ENCODE measurements at regions not wholly inside any gene's neighbourhood (a gene's known extent, or its start where the extent isn't known, plus 50 kb on each side); places are given as distances from the start of the nearest gene placed in this dataset.

DNA sequence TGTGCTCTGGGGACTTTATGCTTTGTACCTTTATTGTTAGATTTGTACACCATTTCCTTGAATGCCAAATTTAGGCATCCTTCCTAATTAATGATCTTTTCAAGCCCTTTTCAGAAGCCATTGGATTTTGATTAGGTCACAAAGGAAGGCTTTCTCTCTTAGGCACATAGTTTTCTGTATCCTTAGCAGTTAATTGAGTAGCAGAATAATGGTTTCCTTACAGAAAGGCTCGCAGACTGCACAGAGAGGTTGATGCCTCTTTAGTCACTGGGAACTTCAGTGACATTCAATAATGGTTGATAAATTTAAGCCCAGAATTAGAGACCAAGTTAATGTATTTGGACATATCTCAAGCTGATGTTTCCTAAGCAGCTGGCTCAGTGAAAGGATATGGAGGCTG lies 139.1 kb upstream of the VGLL2 start:
- Mint-ChIP-seq H3K36me3 (ENCODE audit: low read depth) (no peaks in the 10 kb centered on the region), H3K4me1 (ENCODE audit: low read depth) (no peaks in the 10 kb centered on the region), H3K4me3 (ENCODE audit: unreplicated experiment) (no peak overlapping the region), H3K27ac (ENCODE audit: unreplicated experiment) (no peak overlapping the region), H3K27me3 (ENCODE audit: low read depth) (no peaks in the 10 kb centered on the region), H3K9me3 (ENCODE audit: low read depth) (peaks cover 9% of the 10 kb centered on the region)
- TF ChIP-seq, protein P1, sequence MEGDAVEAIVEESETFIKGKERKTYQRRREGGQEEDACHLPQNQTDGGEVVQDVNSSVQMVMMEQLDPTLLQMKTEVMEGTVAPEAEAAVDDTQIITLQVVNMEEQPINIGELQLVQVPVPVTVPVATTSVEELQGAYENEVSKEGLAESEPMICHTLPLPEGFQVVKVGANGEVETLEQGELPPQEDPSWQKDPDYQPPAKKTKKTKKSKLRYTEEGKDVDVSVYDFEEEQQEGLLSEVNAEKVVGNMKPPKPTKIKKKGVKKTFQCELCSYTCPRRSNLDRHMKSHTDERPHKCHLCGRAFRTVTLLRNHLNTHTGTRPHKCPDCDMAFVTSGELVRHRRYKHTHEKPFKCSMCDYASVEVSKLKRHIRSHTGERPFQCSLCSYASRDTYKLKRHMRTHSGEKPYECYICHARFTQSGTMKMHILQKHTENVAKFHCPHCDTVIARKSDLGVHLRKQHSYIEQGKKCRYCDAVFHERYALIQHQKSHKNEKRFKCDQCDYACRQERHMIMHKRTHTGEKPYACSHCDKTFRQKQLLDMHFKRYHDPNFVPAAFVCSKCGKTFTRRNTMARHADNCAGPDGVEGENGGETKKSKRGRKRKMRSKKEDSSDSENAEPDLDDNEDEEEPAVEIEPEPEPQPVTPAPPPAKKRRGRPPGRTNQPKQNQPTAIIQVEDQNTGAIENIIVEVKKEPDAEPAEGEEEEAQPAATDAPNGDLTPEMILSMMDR (IDR thresholded peaks at IDR 0.05) = no peak
- no peak for DNase-seq (ENCODE audit: low spot score)

DNA sequence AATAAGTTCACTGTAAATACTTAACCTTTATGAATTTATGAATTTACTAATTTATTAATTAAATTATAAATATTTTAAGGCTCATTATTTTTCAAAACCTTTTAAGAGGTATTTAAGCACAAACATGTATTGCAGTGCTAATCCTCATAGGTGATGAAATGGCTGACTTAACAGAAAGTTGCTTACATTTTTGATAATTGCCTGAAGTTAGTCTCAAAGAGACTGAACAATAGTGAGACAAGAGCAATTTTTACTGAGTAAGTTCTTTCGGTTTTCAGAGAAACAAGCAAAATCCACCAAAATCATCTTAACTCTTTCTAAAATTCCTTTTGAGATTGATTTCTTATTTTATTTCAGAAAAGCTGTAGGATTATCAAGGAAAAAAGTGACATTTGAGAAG lies 137.3 kb upstream of the VGLL2 start:
- no peaks in the 10 kb centered on the region for H3K4me1 Mint-ChIP-seq (ENCODE audit: low read depth)
- TF ChIP-seq, protein P1 (IDR thresholded peaks at IDR 0.05) = no peak
- no peaks in the 10 kb centered on the region for H3K36me3 Mint-ChIP-seq (ENCODE audit: low read depth)
- no peak for DNase-seq (ENCODE audit: low spot score)
- no peaks in the 10 kb centered on the region for H3K27me3 Mint-ChIP-seq (ENCODE audit: low read depth)
- peaks cover 5% of the 10 kb centered on the region for H3K9me3 Mint-ChIP-seq (ENCODE audit: low read depth)
- H3K27ac Mint-ChIP-seq (ENCODE audit: unreplicated experiment) = no peak overlapping the region
- H3K4me3 Mint-ChIP-seq (ENCODE audit: unreplicated experiment) = no peak overlapping the region

DNA sequence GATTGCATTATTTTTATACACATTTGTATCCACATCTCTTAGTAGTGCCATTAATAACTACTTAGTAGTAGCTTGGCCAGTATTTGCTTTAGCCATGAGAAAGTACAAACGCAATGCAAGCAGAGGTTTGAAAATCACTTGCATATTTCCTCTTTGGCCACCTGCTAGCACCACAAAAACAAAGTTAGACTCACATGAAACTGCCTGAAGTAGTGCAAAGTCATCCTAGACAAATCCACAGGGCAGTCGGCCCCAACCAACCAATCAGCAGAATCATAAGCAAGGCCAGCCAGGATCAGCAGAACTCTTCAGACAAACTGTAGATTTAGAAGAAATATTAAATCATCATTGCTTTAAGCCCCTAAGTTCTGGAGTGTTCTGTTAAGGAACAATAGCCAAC lies 135.2 kb upstream of the VGLL2 start:
- no peaks in the 10 kb centered on the region for H3K9me3 Mint-ChIP-seq (ENCODE audit: low read depth)
- DNase-seq (ENCODE audit: low spot score) = no peak
- TF ChIP-seq, protein P1 (IDR thresholded peaks at IDR 0.05) = no peak
- H3K4me3 Mint-ChIP-seq (ENCODE audit: unreplicated experiment) = no peak overlapping the region
- no peak overlapping the region for H3K27ac Mint-ChIP-seq (ENCODE audit: unreplicated experiment)
- peaks cover 1% of the 10 kb centered on the region for H3K27me3 Mint-ChIP-seq (ENCODE audit: low read depth)
- H3K4me1 Mint-ChIP-seq (ENCODE audit: low read depth) = no peaks in the 10 kb centered on the region
- H3K36me3 Mint-ChIP-seq (ENCODE audit: low read depth) = no peaks in the 10 kb centered on the region

DNA sequence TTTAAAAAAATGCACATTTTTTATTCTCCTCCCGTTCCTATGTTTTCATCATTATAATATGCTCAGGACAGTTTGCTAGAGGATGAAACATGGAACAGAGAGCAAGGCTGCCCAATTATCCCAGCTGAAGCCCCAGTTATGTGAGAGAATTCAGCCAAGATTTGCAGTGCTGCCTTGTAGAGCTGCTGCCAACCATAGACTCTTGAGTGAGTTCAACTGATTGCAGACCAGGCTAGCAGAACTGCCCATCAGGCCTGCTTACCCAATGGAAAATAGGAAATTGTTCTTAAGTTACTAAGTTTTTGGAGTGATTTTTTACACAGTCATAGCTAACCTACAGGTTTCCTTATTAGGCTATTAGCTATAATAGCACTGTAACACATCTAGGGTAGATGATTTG lies 128.7 kb upstream of the VGLL2 start:
- Mint-ChIP-seq H3K9me3 (ENCODE audit: low read depth) (peaks cover 2% of the 10 kb centered on the region), H3K27me3 (ENCODE audit: low read depth) (peaks cover 4% of the 10 kb centered on the region), H3K4me1 (ENCODE audit: low read depth) (no peaks in the 10 kb centered on the region), H3K27ac (ENCODE audit: unreplicated experiment) (no peak overlapping the region), H3K4me3 (ENCODE audit: unreplicated experiment) (no peak overlapping the region), H3K36me3 (ENCODE audit: low read depth) (no peaks in the 10 kb centered on the region)
- no peak for DNase-seq (ENCODE audit: low spot score)
- TF ChIP-seq, protein P1 (IDR thresholded peaks at IDR 0.05) = no peak

DNA sequence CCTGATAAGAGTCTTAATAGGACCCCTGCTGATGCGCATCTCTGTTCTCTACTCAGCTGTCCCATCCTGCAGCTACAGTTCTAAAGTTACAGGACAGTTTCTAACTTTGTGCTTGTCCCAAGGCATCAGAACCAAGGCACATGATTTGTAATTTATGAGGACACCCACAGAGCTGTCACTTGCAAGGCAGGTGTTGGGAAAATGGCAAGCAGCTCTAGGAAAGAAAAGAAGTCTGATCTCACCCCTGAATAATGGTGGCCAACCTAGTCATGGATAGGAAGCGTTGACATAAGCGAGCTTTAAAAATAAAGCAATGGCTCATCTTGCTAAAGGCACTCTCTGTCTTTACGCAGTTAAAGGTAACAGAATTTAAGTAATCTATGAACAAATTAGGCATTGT lies 127.6 kb upstream of the VGLL2 start:
- H3K36me3 Mint-ChIP-seq (ENCODE audit: low read depth) = no peaks in the 10 kb centered on the region
- no peak overlapping the region for H3K4me3 Mint-ChIP-seq (ENCODE audit: unreplicated experiment)
- DNase-seq (ENCODE audit: low spot score) = no peak
- peaks cover 4% of the 10 kb centered on the region for H3K27me3 Mint-ChIP-seq (ENCODE audit: low read depth)
- TF ChIP-seq, protein P1 (IDR thresholded peaks at IDR 0.05) = no peak
- no peaks in the 10 kb centered on the region for H3K4me1 Mint-ChIP-seq (ENCODE audit: low read depth)
- peaks cover 2% of the 10 kb centered on the region for H3K9me3 Mint-ChIP-seq (ENCODE audit: low read depth)
- no peak overlapping the region for H3K27ac Mint-ChIP-seq (ENCODE audit: unreplicated experiment)

All from chondrocyte (in vitro differentiated cells).